Smooth muscle cell (in vitro differentiated cells): ENCODE measurements at regions not wholly inside any gene's neighbourhood (a gene's known extent, or its start where the extent isn't known, plus 50 kb on each side); places are given as distances from the start of the nearest gene placed in this dataset.
A peak's percentile ranks its signal among the peaks of the same experiment; 100 is the strongest.

Experiments used
- DNase-seq: peaks from one replicate; lab custom pipeline; 2025; ENCODE audit not compliant: unreplicated experiment; lab: John Stamatoyannopoulos, UW
- H2AFZ ChIP-seq: fragments of 200-600 bp; sonication (generic); 2 replicates; pipeline ENCODE4 v1.6.0; 2016; ENCODE audit warnings: antibody characterized with exemption, low read depth, mild to moderate bottlenecking
- H3F3A ChIP-seq: fragments of 200-600 bp; sonication (generic); 2 replicates; pipeline ENCODE4 v1.6.0; 2017; ENCODE audit warnings: antibody characterized with exemption, low read depth
- H3K27ac ChIP-seq: fragments of 200-600 bp; sonication (generic); 2 replicates; pipeline ENCODE4 v1.5.1; 2016; ENCODE audit warnings: low read depth, mild to moderate bottlenecking
- H3K27me3 ChIP-seq: fragments of 200-600 bp; sonication (generic); 2 replicates; pipeline ENCODE4 v1.6.1; 2016; ENCODE audit warnings: low read depth, mild to moderate bottlenecking
- H3K36me3 ChIP-seq: fragments of 200-600 bp; sonication (generic); 2 replicates; pipeline ENCODE4 v1.5.1; 2016; ENCODE audit warnings: low read depth
- H3K4me1 ChIP-seq: fragments of 200-600 bp; sonication (generic); 2 replicates; pipeline ENCODE4 v1.5.1; 2016; ENCODE audit warnings: low read depth
- H3K4me2 ChIP-seq: fragments of 200-600 bp; sonication (generic); 2 replicates; pipeline ENCODE4 v1.6.0; 2016; ENCODE audit warnings: mild to moderate bottlenecking
- H3K4me3 ChIP-seq: fragments of 200-600 bp; sonication (generic); 2 replicates; pipeline ENCODE4 v1.5.1; 2016; ENCODE audit warnings: mild to moderate bottlenecking
- H3K79me2 ChIP-seq: fragments of 200-600 bp; sonication (generic); 2 replicates; pipeline ENCODE4 v1.6.0; 2016; ENCODE audit warnings: low read depth, mild to moderate bottlenecking
- H3K9ac ChIP-seq: fragments of 200-600 bp; sonication (generic); 2 replicates; pipeline ENCODE4 v1.6.0; 2016; ENCODE audit warnings: low read depth
- H3K9me3 ChIP-seq: fragments of 200-600 bp; sonication (generic); replicated peaks from 2 replicates; pipeline ENCODE4 v1.5.1; 2016; ENCODE audit warnings: low read depth
- H4K20me1 ChIP-seq: fragments of 200-600 bp; sonication (generic); 2 replicates; pipeline ENCODE4 v1.6.0; 2016; ENCODE audit warnings: low read depth
- CTCF ChIP-seq: fragments of 200-600 bp; sonication (generic); IDR thresholded peaks from 2 replicates; pipeline ENCODE4 v1.5.1; 2017; ENCODE audit warnings: borderline replicate concordance, mild to moderate bottlenecking, antibody characterized with exemption; ENCODE audit not compliant: insufficient read depth, poor library complexity, severe bottlenecking
- WGBS: methylation state at CpG from one replicate; pipeline ENCODE4 v1.1.7; 2016; ENCODE audit warnings: low lambda C conversion rate; 5-methylcytosine and 5-hydroxymethylcytosine counted together

- no peak overlapping the region for H3K4me3 ChIP-seq
- H3K4me2 ChIP-seq, result no peak overlapping the region
- no peaks in the 10 kb centered on the region for H3K36me3 ChIP-seq
- no peaks in the 10 kb centered on the region for H3K9me3 ChIP-seq
- no peaks in the 10 kb centered on the region for H3K79me2 ChIP-seq
- H2AFZ ChIP-seq, result no peak overlapping the region
- TF ChIP-seq CTCF, result peak; percentile 91
- H3K27ac ChIP-seq, result no peak overlapping the region
- 12% methylated on average over 1 of the region's 1 CpG for WGBS
- H3F3A ChIP-seq, result no peaks in the 10 kb centered on the region
- no peaks in the 10 kb centered on the region for H3K27me3 ChIP-seq
- H4K20me1 ChIP-seq, result no peaks in the 10 kb centered on the region
- DNase-seq, result no peak
- no peak overlapping the region for H3K9ac ChIP-seq
- H3K4me1 ChIP-seq, result no peaks in the 10 kb centered on the region
These were observed 105.3 kb upstream of the BMP5 start for GRCh38 chr6:55980627-55981211.

GRCh38 chr6:55979526-55979925 is 104.1 kb upstream of the BMP5 start:
- Histone ChIP-seq H3K9me3 (no peaks in the 10 kb centered on the region), H3K9ac (no peak overlapping the region), H3K4me1 (no peaks in the 10 kb centered on the region), H4K20me1 (no peaks in the 10 kb centered on the region), H3K27me3 (no peaks in the 10 kb centered on the region), H3K4me3 (no peak overlapping the region), H2AFZ (no peak overlapping the region), H3K36me3 (no peaks in the 10 kb centered on the region), H3F3A (no peaks in the 10 kb centered on the region), H3K27ac (no peak overlapping the region), H3K79me2 (no peaks in the 10 kb centered on the region), H3K4me2 (no peak overlapping the region)
- DNase-seq, result no peak
- TF ChIP-seq CTCF, result no peak

GRCh38 chr6:55977959-55978665 is 102.7 kb upstream of the BMP5 start:
- no peak overlapping the region for H3K27ac ChIP-seq
- no peak overlapping the region for H2AFZ ChIP-seq
- no peaks in the 10 kb centered on the region for H3K79me2 ChIP-seq
- no peaks in the 10 kb centered on the region for H3F3A ChIP-seq
- no peaks in the 10 kb centered on the region for H4K20me1 ChIP-seq
- H3K4me2 ChIP-seq, result no peak overlapping the region
- H3K9ac ChIP-seq, result no peak overlapping the region
- H3K36me3 ChIP-seq, result no peaks in the 10 kb centered on the region
- DNase-seq, result no peak
- TF ChIP-seq CTCF, result no peak
- no peak overlapping the region for H3K4me3 ChIP-seq
- 73% methylated on average over 2 of the region's 2 CpGs for whole genome bisulfite sequencing
- no peaks in the 10 kb centered on the region for H3K27me3 ChIP-seq
- H3K4me1 ChIP-seq, result no peaks in the 10 kb centered on the region
- no peaks in the 10 kb centered on the region for H3K9me3 ChIP-seq

- no peak overlapping the region for H3K9ac ChIP-seq
- H3K79me2 ChIP-seq, result no peaks in the 10 kb centered on the region
- 5% methylated on average over 1 of the region's 1 CpG for WGBS
These were observed 99.3 kb upstream of the BMP5 start for GRCh38 chr6:55974688-55975087.

More at GRCh38 chr6:55974688-55975087, 99.3 kb upstream of the BMP5 start:
- H3K36me3 ChIP-seq, result no peaks in the 10 kb centered on the region
- H4K20me1 ChIP-seq, result no peaks in the 10 kb centered on the region
- no peak for DNase-seq
- no peaks in the 10 kb centered on the region for H3K27me3 ChIP-seq
- peak overlapping the region; percentile 64 for H2AFZ ChIP-seq
- no peak overlapping the region for H3K4me3 ChIP-seq
- no peak overlapping the region for H3K4me2 ChIP-seq
- H3K4me1 ChIP-seq, result peaks cover 3% of the 10 kb centered on the region
- H3F3A ChIP-seq, result no peaks in the 10 kb centered on the region
- no peak overlapping the region for H3K27ac ChIP-seq
- no peaks in the 10 kb centered on the region for H3K9me3 ChIP-seq
- TF ChIP-seq CTCF, result no peak
